IMR-90 (cell line): ENCODE measurements at regions not wholly inside any gene's neighbourhood (a gene's known extent, or its start where the extent isn't known, plus 50 kb on each side); places are given as distances from the start of the nearest gene placed in this dataset.

ENCODE experiments used
- ATAC-seq: fragments of 200-7000 bp; cut with Tn5 transposase; 2 replicates; pipeline ENCODE4 v1.9.1; 2020; ENCODE audit warnings: low read depth, mild to moderate bottlenecking, moderate library complexity
- BruUV-seq: library from RNA; stranded (reverse); fragments of 400-500 nt; replicated peaks from 2 replicates; lab custom pipeline; 2021; lab: Mats Ljungman, UMichigan
- CTCF ChIA-PET: fragments of 300-600 bp; formaldehyde crosslinking; extraction: SDS; loops from one replicate; lab custom pipeline; 2021; ENCODE audit warnings: antibody characterized with exemption; lab: Yijun Ruan, JAX
- POLR2A ChIA-PET: fragments of 300-600 bp; sonication (Branson Sonifier 250); formaldehyde crosslinking; loops from one replicate; lab custom pipeline; 2022; ENCODE audit warnings: antibody characterized with exemption; ENCODE audit not compliant: unreplicated experiment; lab: Charles Lee
- DNase-seq: peaks from one replicate; pipeline ENCODE4 v3.0.0; 2013
- H2AFZ ChIP-seq: replicated peaks from 2 replicates; pipeline ENCODE3; 2013; ENCODE audit warnings: low read length, mild to moderate bottlenecking; ENCODE audit not compliant: poor library complexity
- H2AK5ac ChIP-seq: 2 replicates; pipeline ENCODE4 v1.6.1; 2013; ENCODE audit warnings: low read depth, low read length, inconsistent platforms
- H2AK9ac ChIP-seq: replicated peaks from 2 replicates; pipeline ENCODE3; 2013; ENCODE audit warnings: mild to moderate bottlenecking, low read depth, low read length, moderate library complexity; ENCODE audit not compliant: poor library complexity
- H2BK120ac ChIP-seq: 2 replicates; pipeline ENCODE4 v1.6.1; 2013; ENCODE audit warnings: low read depth, low read length, inconsistent platforms
- H2BK15ac ChIP-seq: 3 replicates; pipeline ENCODE4 v1.6.1; 2013; ENCODE audit warnings: low read depth, low read length, inconsistent platforms
- H2BK20ac ChIP-seq: 2 replicates; pipeline ENCODE4 v1.6.1; 2013; ENCODE audit warnings: low read depth, mild to moderate bottlenecking, inconsistent platforms, low read length, moderate library complexity
- H2BK5ac ChIP-seq: 2 replicates; pipeline ENCODE4 v1.6.1; 2013; ENCODE audit warnings: mild to moderate bottlenecking, low read depth, low read length, inconsistent platforms; ENCODE audit not compliant: poor library complexity, severe bottlenecking
- H3K14ac ChIP-seq: replicated peaks from 2 replicates; pipeline ENCODE4 v1.6.1; 2013; ENCODE audit warnings: low read depth, low read length, inconsistent platforms
- H3K18ac ChIP-seq: 2 replicates; pipeline ENCODE4 v1.6.1; 2013; ENCODE audit warnings: low read depth, low read length, control low read depth
- H3K23ac ChIP-seq: 2 replicates; pipeline ENCODE4 v1.6.1; 2013; ENCODE audit warnings: low read depth, low read length, inconsistent platforms
- H3K27ac ChIP-seq: 2 replicates; pipeline ENCODE4 v1.5.1; 2013; ENCODE audit warnings: mild to moderate bottlenecking, control low read depth, low read length; ENCODE audit not compliant: insufficient read depth
- H3K27me3 ChIP-seq: 2 replicates; pipeline ENCODE4 v1.6.1; 2013; ENCODE audit warnings: low read length; ENCODE audit not compliant: control insufficient read depth, insufficient read depth
- H3K36me3 ChIP-seq: 2 replicates; pipeline ENCODE4 v1.6.1; 2013; ENCODE audit warnings: low read length, mixed read lengths; ENCODE audit not compliant: control insufficient read depth, insufficient read depth
- H3K4ac ChIP-seq: 2 replicates; pipeline ENCODE4 v1.6.1; 2013; ENCODE audit warnings: low read depth, low read length, inconsistent platforms
- H3K4me1 ChIP-seq: 2 replicates; pipeline ENCODE4 v1.6.1; 2013; ENCODE audit warnings: low read length, mixed read lengths; ENCODE audit not compliant: control insufficient read depth, insufficient read depth
- H3K4me2 ChIP-seq: 2 replicates; pipeline ENCODE4 v1.6.1; 2013; ENCODE audit warnings: low read depth, mild to moderate bottlenecking, control low read depth, low read length, moderate library complexity
- H3K4me3 ChIP-seq: 2 replicates; pipeline ENCODE4 v1.5.1; 2013; ENCODE audit warnings: low read depth, mild to moderate bottlenecking, control low read depth, low read length, moderate library complexity; ENCODE audit not compliant: insufficient read depth
- H3K56ac ChIP-seq: 2 replicates; pipeline ENCODE4 v1.6.1; 2013; ENCODE audit warnings: low read length, inconsistent platforms; ENCODE audit not compliant: insufficient read depth; ENCODE audit errors: extremely low read depth
- H3K79me1 ChIP-seq, 2 experiments: 2 replicates each; pipeline ENCODE4 v1.6.1; 2013; ENCODE audit warnings: low read length in 2 of 2, inconsistent platforms in 1 of 2, low read depth in 1 of 2
- H3K9ac ChIP-seq: 2 replicates; pipeline ENCODE4 v1.6.1; 2013; ENCODE audit warnings: low read depth, low read length, control low read depth
- H3K9me1 ChIP-seq: 2 replicates; pipeline ENCODE4 v1.6.1; 2013; ENCODE audit warnings: low read length, inconsistent platforms; ENCODE audit not compliant: insufficient read depth
- H3K9me3 ChIP-seq: 2 replicates; pipeline ENCODE4 v1.6.1; 2013; ENCODE audit warnings: low read length; ENCODE audit not compliant: control insufficient read depth, insufficient read depth
- H4K20me1 ChIP-seq: 2 replicates; pipeline ENCODE4 v1.6.1; 2013; ENCODE audit warnings: low read length, inconsistent platforms; ENCODE audit not compliant: insufficient read depth
- H4K5ac ChIP-seq: 2 replicates; pipeline ENCODE4 v1.6.1; 2013; ENCODE audit warnings: mild to moderate bottlenecking, low read depth, low read length, control low read depth
- H4K8ac ChIP-seq, 2 experiments: 2 replicates each; pipeline ENCODE4 v1.6.1; 2013; ENCODE audit warnings: low read depth in 2 of 2, low read length in 2 of 2, control low read depth in 1 of 2, inconsistent platforms in 1 of 2
- H4K91ac ChIP-seq: 2 replicates; pipeline ENCODE4 v1.6.1; 2013; ENCODE audit warnings: low read depth, low read length, inconsistent platforms; ENCODE audit not compliant: insufficient read depth
- CHD1 ChIP-seq: IDR thresholded peaks from 2 replicates; pipeline ENCODE4 v1.6.1; 2012; ENCODE audit warnings: low read depth, low read length, improper control_type of control experiment
- MAFK ChIP-seq: IDR thresholded peaks from 2 replicates; pipeline ENCODE4 v1.6.1; 2012; ENCODE audit warnings: low read depth, low read length, improper control_type of control experiment
- WGBS, 2 experiments: methylation state at CpG; one replicate each; pipeline versions ENCODE4 v1.1.5 to v1.1.7; 2013; ENCODE audit warnings: missing lambda C conversion rate in 2 of 2; ENCODE audit not compliant: insufficient read length in 1 of 2; ENCODE audit errors: extremely low coverage in 2 of 2; 5-methylcytosine and 5-hydroxymethylcytosine counted together
- dilution Hi-C: fragments of 300-500 bp; cut with HindIII; formaldehyde crosslinking; loops from one replicate; pipeline ENCODE4 v1.14.3; 2018; ENCODE audit warnings: low sequenced_read_pairs; ENCODE audit not compliant: unreplicated experiment
- in situ Hi-C: fragments of 300-500 bp; cut with MboI; formaldehyde crosslinking; loops from 3 replicates; pipeline ENCODE4 v1.14.3; 2019; ENCODE audit warnings: low sequenced_read_pairs, inconsistent platforms, mixed read lengths
- intact Hi-C: fragments of 100-400 bp; cut with micrococcal nuclease; formaldehyde crosslinking; loops from 2 replicates; pipeline ENCODE4 v1.10.0; 2022

DNA sequence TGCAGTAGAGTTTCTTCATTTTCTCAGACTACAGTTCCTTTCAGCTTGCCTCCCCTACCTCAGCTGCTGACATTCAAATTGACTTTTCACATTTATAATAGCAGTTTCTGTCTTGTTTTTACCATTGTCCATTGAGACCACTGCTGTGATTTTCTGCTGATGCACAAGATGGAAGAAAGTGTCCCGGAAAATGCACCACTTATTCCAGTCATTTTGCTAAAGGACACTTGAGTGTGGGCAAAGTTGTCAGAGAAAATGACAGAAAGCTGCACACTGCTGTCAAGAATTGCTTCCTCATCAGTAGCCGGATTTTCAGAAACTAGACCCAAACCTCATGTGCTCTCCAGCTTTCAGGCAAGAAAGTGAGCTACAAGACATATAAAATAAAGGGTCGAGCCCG is 546.2 kb upstream of the SETBP1 start:
- ChIA-PET CTCF (no interaction called here), POLR2A (no interaction called here)
- no CpG with 5 or more reads among the region's 4 CpGs for WGBS, 2 experiments

More for the DNA sequence above, 546.2 kb upstream of the SETBP1 start:
- H4K91ac ChIP-seq: no peak overlapping the region
- no peak overlapping the region for H3K9ac ChIP-seq
- H3K36me3 ChIP-seq: no peaks in the 10 kb centered on the region
- DNase-seq: no peak
- H3K4me1 ChIP-seq: no peaks in the 10 kb centered on the region
- H4K8ac ChIP-seq: no peak overlapping the region
- H3K18ac ChIP-seq: no peak overlapping the region
- TF ChIP-seq CHD1: no peak
- TF ChIP-seq MAFK: no peak
- ATAC-seq: no peak
- no peak overlapping the region for H4K5ac ChIP-seq
- no peak overlapping the region for H2BK5ac ChIP-seq
- no peak overlapping the region for H3K23ac ChIP-seq
- in situ Hi-C loops: loop anchor here (25.0 kb wide), 1 partner anchor 753 kb away; no protein-coding TSS in a partner anchor
- H3K27ac ChIP-seq: no peak overlapping the region
- H2AK5ac ChIP-seq: no peak overlapping the region
- H2BK120ac ChIP-seq: no peak overlapping the region
- H3K79me1 ChIP-seq: no peaks in the 10 kb centered on the region
- H4K20me1 ChIP-seq: no peaks in the 10 kb centered on the region
- no peak overlapping the region for H2AFZ ChIP-seq
- H2BK20ac ChIP-seq: no peak overlapping the region
- no peaks in the 10 kb centered on the region for H3K27me3 ChIP-seq
- H3K56ac ChIP-seq: no peak overlapping the region
- intact Hi-C loops: loop anchor here (10.0 kb wide), 1 partner anchor 1250 kb away; no protein-coding TSS in a partner anchor
- H3K4me3 ChIP-seq: no peak overlapping the region
- no peak overlapping the region for H3K4ac ChIP-seq
- H3K14ac ChIP-seq: no peak overlapping the region
- dilution Hi-C loops: no loop called here
- no peak overlapping the region for H2BK15ac ChIP-seq
- no peaks in the 10 kb centered on the region for H3K9me3 ChIP-seq
- H3K4me2 ChIP-seq: no peak overlapping the region
- no TSS peak for BruUV-seq
- H2AK9ac ChIP-seq: no peak overlapping the region
- H3K9me1 ChIP-seq: no peaks in the 10 kb centered on the region
